ENCODE measurements at regions not wholly inside any gene's neighbourhood (a gene's known extent, or its start where the extent isn't known, plus 50 kb on each side); places are given as distances from the start of the nearest gene placed in this dataset.

GRCh38 chr14:38507299-38507698 is 251.4 kb upstream of the CLEC14A start:
- no peaks in the 10 kb centered on the region for H3K27me3 ChIP-seq

GRCh38 chr14:38505973-38506249 is 250.0 kb upstream of the CLEC14A start:
- H3K27ac ChIP-seq = no peak overlapping the region
- no peaks in the 10 kb centered on the region for H3K9me3 ChIP-seq
- no peaks in the 10 kb centered on the region for H3K4me1 ChIP-seq
- WGBS, 2 donors (ENCODE audit: low coverage in 1 of 2) = 13 to 19% methylated on average over 1 of the region's 1 CpG
- no peaks in the 10 kb centered on the region for H3K27me3 ChIP-seq
- ATAC-seq = no peak
- H3K36me3 ChIP-seq = no peaks in the 10 kb centered on the region
- no peak overlapping the region for H3K4me3 ChIP-seq
- TF ChIP-seq POLR2AphosphoS5 (IDR thresholded peaks at IDR 0.05) = no peak
- no peak for TF ChIP-seq CTCF (IDR thresholded peaks at IDR 0.05)
- no peak for TF ChIP-seq EP300 (IDR thresholded peaks at IDR 0.05)
- no peak for TF ChIP-seq POLR2A (IDR thresholded peaks at IDR 0.05)

More at GRCh38 chr14:38507299-38507698, 251.4 kb upstream of the CLEC14A start:
- H3K9me3 ChIP-seq = no peaks in the 10 kb centered on the region
- ATAC-seq = no peak
- H3K27ac ChIP-seq = no peak overlapping the region
- TF ChIP-seq POLR2A (IDR thresholded peaks at IDR 0.05) (no peak), POLR2AphosphoS5 (IDR thresholded peaks at IDR 0.05) (no peak), EP300 (IDR thresholded peaks at IDR 0.05) (no peak), CTCF (IDR thresholded peaks at IDR 0.05) (no peak)
- H3K4me3 ChIP-seq = no peak overlapping the region
- H3K36me3 ChIP-seq = no peaks in the 10 kb centered on the region
- no peaks in the 10 kb centered on the region for H3K4me1 ChIP-seq

- Histone ChIP-seq H3K9me3 (no peaks in the 10 kb centered on the region), H3K4me3 (no peak overlapping the region), H3K27me3 (no peaks in the 10 kb centered on the region), H3K27ac (no peak overlapping the region), H3K4me1 (no peaks in the 10 kb centered on the region), H3K36me3 (no peaks in the 10 kb centered on the region)
- 18 to 40% methylated on average over 1 to 2 of the region's 2 CpGs for WGBS, 2 donors (ENCODE audit: low coverage in 1 of 2)
- TF ChIP-seq CTCF (IDR thresholded peaks at IDR 0.05) (no peak), EP300 (IDR thresholded peaks at IDR 0.05) (no peak), POLR2A (IDR thresholded peaks at IDR 0.05) (no peak), POLR2AphosphoS5 (IDR thresholded peaks at IDR 0.05) (no peak)
- no peak for ATAC-seq
Observed at GRCh38 chr14:38505221-38505972, 249.5 kb upstream of the CLEC14A start.

GRCh38 chr14:38504175-38504574 is 248.3 kb upstream of the CLEC14A start:
- 60 to 91% methylated on average over 1 of the region's 1 CpG for WGBS, 2 donors (ENCODE audit: low coverage in 1 of 2)
- Histone ChIP-seq H3K4me3 (no peak overlapping the region), H3K27ac (no peak overlapping the region), H3K4me1 (no peaks in the 10 kb centered on the region), H3K9me3 (no peaks in the 10 kb centered on the region), H3K36me3 (no peaks in the 10 kb centered on the region), H3K27me3 (no peaks in the 10 kb centered on the region)
- no peak for ATAC-seq
- no peak for TF ChIP-seq EP300 (IDR thresholded peaks at IDR 0.05)
- no peak for TF ChIP-seq POLR2AphosphoS5 (IDR thresholded peaks at IDR 0.05)
- no peak for TF ChIP-seq CTCF (IDR thresholded peaks at IDR 0.05)
- TF ChIP-seq POLR2A (IDR thresholded peaks at IDR 0.05) = no peak

GRCh38 chr14:38502239-38502638 is 246.3 kb upstream of the CLEC14A start:
- H3K27me3 ChIP-seq = no peaks in the 10 kb centered on the region
- no peak overlapping the region for H3K27ac ChIP-seq
- no peaks in the 10 kb centered on the region for H3K36me3 ChIP-seq
- H3K9me3 ChIP-seq = no peaks in the 10 kb centered on the region
- no peak for ATAC-seq
- H3K4me3 ChIP-seq = no peak overlapping the region
- no peak for TF ChIP-seq POLR2A (IDR thresholded peaks at IDR 0.05)
- TF ChIP-seq POLR2AphosphoS5 (IDR thresholded peaks at IDR 0.05) = no peak
- no peak for TF ChIP-seq EP300 (IDR thresholded peaks at IDR 0.05)
- TF ChIP-seq CTCF (IDR thresholded peaks at IDR 0.05) = no peak
- no peaks in the 10 kb centered on the region for H3K4me1 ChIP-seq
- 80 to 86% methylated on average over 1 to 2 of the region's 2 CpGs for WGBS, 2 donors (ENCODE audit: low coverage in 1 of 2)

Data from gastroesophageal sphincter (tissue), 4 donors.